ENCODE measurements at regions not wholly inside any gene's neighbourhood (a gene's known extent, or its start where the extent isn't known, plus 50 kb on each side); places are given as distances from the start of the nearest gene placed in this dataset.

DNA sequence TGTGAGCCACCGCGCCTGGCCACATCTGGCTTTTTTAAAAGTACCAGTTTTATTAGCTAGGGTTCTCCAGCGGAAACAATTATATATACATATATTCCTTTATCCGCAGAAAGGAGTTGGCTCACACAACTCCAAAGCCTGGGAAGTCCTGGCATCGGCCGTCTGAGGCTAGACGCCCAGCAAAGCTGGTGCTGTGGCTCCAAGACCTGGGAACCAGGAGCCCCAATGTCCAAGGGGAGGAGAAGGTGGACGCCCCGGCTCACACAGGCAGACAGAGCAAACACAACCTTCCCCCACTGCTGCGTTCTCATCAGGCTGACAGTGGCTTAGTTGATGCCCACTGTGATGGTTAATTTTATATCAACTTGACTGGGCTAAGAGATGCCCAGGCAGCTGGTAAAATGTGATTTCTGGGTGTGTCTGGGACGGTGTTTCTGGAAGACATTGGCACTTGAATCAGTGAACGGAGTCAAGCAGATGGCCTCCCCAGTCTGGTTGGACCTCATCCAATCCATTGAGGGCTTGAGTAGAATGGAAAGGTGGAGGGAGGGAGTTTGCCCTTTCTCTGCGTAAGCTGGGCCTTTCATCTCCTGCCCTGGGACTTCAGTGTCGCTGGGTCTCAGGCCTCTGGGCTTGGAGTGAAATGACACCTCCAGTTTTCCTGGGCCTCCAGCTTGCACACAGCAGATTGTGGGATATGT, 904.4 kb downstream of the BRD1 start:
- Histone ChIP-seq H3K4me2 (ENCODE audit: unreplicated experiment) (no peak overlapping the region), H3K9me3 (ENCODE audit: low read depth) (no peaks in the 10 kb centered on the region), H3K4me1 (ENCODE audit: insufficient read depth) (no peaks in the 10 kb centered on the region), H3K79me2 (ENCODE audit: insufficient read depth) (no peaks in the 10 kb centered on the region), H3K9ac (no peak overlapping the region), H3K9me2 (ENCODE audit: insufficient read depth) (no peaks in the 10 kb centered on the region), H3K27me3 (replicated peaks; ENCODE audit: insufficient read depth) (no peaks in the 10 kb centered on the region), H4K20me1 (ENCODE audit: insufficient read depth) (no peaks in the 10 kb centered on the region), H2AFZ (no peak overlapping the region), H3K4me3 (no peak overlapping the region), H3K36me3 (ENCODE audit: low read depth) (no peaks in the 10 kb centered on the region), H3F3A (ENCODE audit: insufficient read depth) (no peaks in the 10 kb centered on the region), H3K27ac (no peak overlapping the region)
- DNase-seq, result no peak
- 36 to 46% methylated on average over 14 of the region's 14 CpGs for WGBS, 2 experiments (ENCODE audit: low coverage in 1 of 2, low lambda C conversion rate in 2 of 2, missing lambda C conversion rate in 2 of 2)
- in situ Hi-C loops (cut with MboI), result no loop called here
- TF ChIP-seq EZH2 (IDR thresholded peaks at IDR 0.05; ENCODE audit: insufficient read depth, poor library complexity, severe bottlenecking) (no peak), EZH2phosphoT487 (IDR thresholded peaks at IDR 0.05; ENCODE audit: insufficient read depth, low read depth) (no peak)

DNA sequence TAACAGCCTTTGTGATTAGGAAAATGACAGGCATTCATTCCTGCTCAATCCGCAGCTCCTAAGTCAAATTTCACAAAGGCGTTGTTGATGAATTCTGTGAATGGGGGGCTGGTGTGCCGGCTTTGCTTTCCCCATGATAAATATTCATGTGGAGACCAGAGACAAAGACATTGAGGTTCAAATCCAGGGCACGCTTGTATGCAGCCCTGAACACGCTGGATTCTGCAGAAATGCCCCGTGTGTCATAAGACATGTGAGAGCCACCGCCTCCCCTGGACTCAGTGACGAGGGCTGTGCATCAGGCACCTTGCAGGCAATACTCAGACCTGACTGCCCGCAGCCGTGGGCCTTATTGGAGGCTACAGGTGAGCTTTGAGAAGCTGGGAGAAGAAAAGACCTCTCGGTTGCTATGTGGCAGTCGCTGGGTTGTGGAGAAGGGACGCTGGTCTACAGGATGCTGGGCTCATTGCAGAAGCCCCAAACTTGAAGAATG, 906.2 kb downstream of the BRD1 start:
- Histone ChIP-seq H3K4me2 (ENCODE audit: unreplicated experiment) (no peak overlapping the region), H3K36me3 (ENCODE audit: low read depth) (no peaks in the 10 kb centered on the region), H4K20me1 (ENCODE audit: insufficient read depth) (no peaks in the 10 kb centered on the region), H3K4me1 (ENCODE audit: insufficient read depth) (no peaks in the 10 kb centered on the region), H2AFZ (no peak overlapping the region), H3F3A (ENCODE audit: insufficient read depth) (no peaks in the 10 kb centered on the region), H3K27me3 (replicated peaks; ENCODE audit: insufficient read depth) (no peaks in the 10 kb centered on the region), H3K9ac (no peak overlapping the region), H3K4me3 (no peak overlapping the region), H3K9me2 (ENCODE audit: insufficient read depth) (no peaks in the 10 kb centered on the region), H3K79me2 (ENCODE audit: insufficient read depth) (no peaks in the 10 kb centered on the region), H3K9me3 (ENCODE audit: low read depth) (no peaks in the 10 kb centered on the region), H3K27ac (no peak overlapping the region)
- in situ Hi-C loops (cut with MboI), result no loop called here
- no peak for TF ChIP-seq EZH2phosphoT487 (IDR thresholded peaks at IDR 0.05; ENCODE audit: insufficient read depth, low read depth)
- TF ChIP-seq EZH2 (IDR thresholded peaks at IDR 0.05; ENCODE audit: insufficient read depth, poor library complexity, severe bottlenecking), result no peak
- 28 to 44% methylated on average over 13 of the region's 13 CpGs for WGBS, 2 experiments (ENCODE audit: low coverage in 1 of 2, low lambda C conversion rate in 2 of 2, missing lambda C conversion rate in 2 of 2)
- DNase-seq, result no peak

DNA sequence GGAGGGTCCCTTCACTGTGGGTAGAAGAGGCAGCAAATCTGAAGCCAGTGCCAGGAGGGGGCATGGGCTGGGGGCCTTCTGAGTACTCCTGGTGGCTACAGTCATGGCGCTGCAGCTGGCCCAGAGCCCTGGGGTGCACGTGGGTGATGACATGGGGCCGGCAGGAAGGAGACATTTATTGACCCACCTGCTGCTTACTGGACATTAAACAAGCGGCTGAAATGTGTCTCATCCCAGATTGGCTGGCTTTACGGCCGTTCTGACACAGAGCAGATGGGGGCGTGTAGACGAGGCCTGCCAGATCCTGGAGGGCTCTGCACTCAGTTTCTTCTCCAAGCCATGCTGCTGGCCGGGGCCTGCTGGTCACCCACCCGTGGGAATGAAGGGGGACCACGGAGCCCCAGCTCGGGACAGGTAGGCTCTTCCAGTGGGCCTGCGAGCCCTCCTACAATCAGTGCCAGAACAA, 906.9 kb downstream of the BRD1 start:
- no peaks in the 10 kb centered on the region for H3K9me3 ChIP-seq (ENCODE audit: low read depth)
- no peak for DNase-seq
- in situ Hi-C loops (cut with MboI), result no loop called here

DNA sequence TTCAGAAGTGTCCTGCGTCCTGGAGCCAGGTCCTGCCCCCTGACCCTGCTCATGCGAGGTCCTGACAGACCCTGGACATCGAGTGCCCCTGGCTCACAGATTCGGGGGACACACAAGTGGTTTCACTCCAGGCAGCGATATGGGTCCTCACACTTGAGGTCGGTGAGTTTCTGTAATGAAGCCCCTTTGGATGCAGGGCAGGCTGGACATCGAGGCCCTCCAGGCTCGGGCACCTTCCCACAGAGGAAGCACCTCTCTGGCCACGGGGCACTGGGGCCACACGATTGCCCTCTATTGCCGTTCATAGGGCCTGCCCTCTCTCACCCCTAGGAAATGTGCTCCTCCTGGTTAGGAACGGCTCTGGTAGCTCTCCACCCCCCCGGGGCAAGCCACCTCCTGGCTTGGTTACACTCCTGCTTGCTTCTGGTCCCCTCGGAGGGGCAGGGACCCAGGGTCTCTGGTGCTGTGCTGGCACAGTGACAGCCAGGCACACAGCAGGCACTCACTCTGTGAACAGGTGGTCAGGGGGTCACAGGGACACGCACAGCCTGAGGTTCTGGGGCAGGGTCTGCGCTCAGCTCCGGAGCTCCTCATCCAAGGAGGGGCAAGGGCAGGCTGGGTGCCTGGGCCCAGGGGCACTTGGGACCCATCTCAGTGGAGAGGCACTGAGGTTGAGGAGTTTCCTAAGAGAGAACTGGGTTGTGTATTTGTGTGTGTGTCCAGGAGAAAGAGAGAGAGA, 907.7 kb downstream of the BRD1 start:
- Histone ChIP-seq H3K9me3 (ENCODE audit: low read depth) (no peaks in the 10 kb centered on the region), H4K20me1 (ENCODE audit: insufficient read depth) (no peaks in the 10 kb centered on the region), H3K4me1 (ENCODE audit: insufficient read depth) (no peaks in the 10 kb centered on the region), H3K36me3 (ENCODE audit: low read depth) (no peaks in the 10 kb centered on the region), H3K9ac (no peak overlapping the region), H3K27me3 (replicated peaks; ENCODE audit: insufficient read depth) (no peaks in the 10 kb centered on the region), H3K9me2 (ENCODE audit: insufficient read depth) (no peaks in the 10 kb centered on the region), H3K27ac (no peak overlapping the region), H3K4me2 (ENCODE audit: unreplicated experiment) (no peak overlapping the region), H3K4me3 (no peak overlapping the region), H3F3A (ENCODE audit: insufficient read depth) (no peaks in the 10 kb centered on the region), H3K79me2 (ENCODE audit: insufficient read depth) (no peaks in the 10 kb centered on the region), H2AFZ (no peak overlapping the region)
- WGBS, 2 experiments (ENCODE audit: low coverage in 1 of 2, low lambda C conversion rate in 2 of 2, missing lambda C conversion rate in 2 of 2), result 20 to 21% methylated on average over 17 of the region's 17 CpGs
- TF ChIP-seq EZH2 (IDR thresholded peaks at IDR 0.05; ENCODE audit: insufficient read depth, poor library complexity, severe bottlenecking) (no peak), EZH2phosphoT487 (IDR thresholded peaks at IDR 0.05; ENCODE audit: insufficient read depth, low read depth) (no peak)
- in situ Hi-C loops (cut with MboI), result no loop called here
- no peak for DNase-seq

More for the DNA sequence above, 906.9 kb downstream of the BRD1 start:
- Histone ChIP-seq H3K4me2 (ENCODE audit: unreplicated experiment) (no peak overlapping the region), H3K27ac (no peak overlapping the region), H3K9ac (no peak overlapping the region), H3F3A (ENCODE audit: insufficient read depth) (no peaks in the 10 kb centered on the region), H3K27me3 (replicated peaks; ENCODE audit: insufficient read depth) (no peaks in the 10 kb centered on the region), H3K9me2 (ENCODE audit: insufficient read depth) (no peaks in the 10 kb centered on the region), H3K4me3 (no peak overlapping the region), H3K4me1 (ENCODE audit: insufficient read depth) (no peaks in the 10 kb centered on the region), H3K36me3 (ENCODE audit: low read depth) (no peaks in the 10 kb centered on the region), H2AFZ (no peak overlapping the region), H3K79me2 (ENCODE audit: insufficient read depth) (no peaks in the 10 kb centered on the region), H4K20me1 (ENCODE audit: insufficient read depth) (no peaks in the 10 kb centered on the region)
- WGBS, 2 experiments (ENCODE audit: low coverage in 1 of 2, low lambda C conversion rate in 2 of 2, missing lambda C conversion rate in 2 of 2), result 13 to 14% methylated on average over 8 to 13 of the region's 13 CpGs
- no peak for TF ChIP-seq EZH2phosphoT487 (IDR thresholded peaks at IDR 0.05; ENCODE audit: insufficient read depth, low read depth)
- no peak for TF ChIP-seq EZH2 (IDR thresholded peaks at IDR 0.05; ENCODE audit: insufficient read depth, poor library complexity, severe bottlenecking)
